GM20431 (cell line): ENCODE measurements at regions not wholly inside any gene's neighbourhood (a gene's known extent, or its start where the extent isn't known, plus 50 kb on each side); places are given as distances from the start of the nearest gene placed in this dataset.

Experiments
- in situ Hi-C: fragments of 300-500 bp; cut with MseI, MboI; formaldehyde crosslinking; loops from one replicate; pipeline ENCODE4 v1.15.0; 2020; ENCODE audit warnings: low sequenced_read_pairs; ENCODE audit not compliant: unreplicated experiment

GRCh38 chr9:30765318-30765717, 1619.1 kb upstream of the ACO1 start:
- in situ Hi-C loops = no loop called here

DNA sequence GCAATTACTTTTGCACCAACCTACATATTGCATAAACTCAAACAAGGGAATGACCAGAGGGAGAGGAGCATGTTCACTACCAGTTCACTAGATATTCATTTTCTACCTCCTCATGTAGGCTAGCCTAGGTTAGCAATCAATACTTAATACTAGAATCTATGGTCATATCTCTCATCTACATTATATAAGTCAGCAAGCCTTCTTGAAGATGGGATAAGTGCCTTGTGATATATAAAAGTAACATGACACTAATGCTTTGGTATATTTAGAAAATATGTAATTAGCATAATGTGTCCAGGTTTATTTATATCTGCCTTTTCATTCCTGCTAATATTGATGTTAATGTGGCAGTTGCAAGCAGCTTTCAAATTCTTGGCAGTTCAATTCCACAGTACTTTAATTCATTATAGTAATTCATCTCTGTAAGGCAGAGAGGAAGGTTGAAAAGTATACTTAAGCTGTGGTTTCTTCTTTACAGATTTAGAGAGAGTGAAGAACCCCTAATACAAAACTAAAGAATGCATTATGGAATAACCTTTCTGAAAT, 1613.2 kb upstream of the ACO1 start:
- in situ Hi-C loops = no loop called here

GRCh38 chr9:30771760-30772159, 1612.7 kb upstream of the ACO1 start:
- in situ Hi-C loops = no loop called here

DNA sequence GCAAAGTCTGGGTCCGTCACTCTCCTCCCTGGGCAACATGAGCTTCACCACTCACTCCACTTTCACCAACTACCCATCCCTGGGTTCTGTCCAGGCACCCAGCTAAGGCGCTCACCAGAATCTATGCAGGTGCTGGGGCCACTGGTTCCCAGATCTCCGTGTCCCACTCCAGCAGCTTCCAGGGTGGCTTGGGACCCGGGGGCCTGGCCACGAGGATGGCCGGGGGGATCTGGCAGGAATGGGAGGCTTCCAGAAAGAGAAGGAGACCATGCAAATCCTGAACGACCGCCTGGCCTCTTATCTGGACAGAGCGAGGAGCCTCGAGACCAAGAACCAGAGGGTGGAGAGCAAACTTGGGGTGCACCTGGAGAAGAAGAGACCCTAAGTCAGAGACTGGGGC, 1611.0 kb upstream of the ACO1 start:
- in situ Hi-C loops = no loop called here

DNA sequence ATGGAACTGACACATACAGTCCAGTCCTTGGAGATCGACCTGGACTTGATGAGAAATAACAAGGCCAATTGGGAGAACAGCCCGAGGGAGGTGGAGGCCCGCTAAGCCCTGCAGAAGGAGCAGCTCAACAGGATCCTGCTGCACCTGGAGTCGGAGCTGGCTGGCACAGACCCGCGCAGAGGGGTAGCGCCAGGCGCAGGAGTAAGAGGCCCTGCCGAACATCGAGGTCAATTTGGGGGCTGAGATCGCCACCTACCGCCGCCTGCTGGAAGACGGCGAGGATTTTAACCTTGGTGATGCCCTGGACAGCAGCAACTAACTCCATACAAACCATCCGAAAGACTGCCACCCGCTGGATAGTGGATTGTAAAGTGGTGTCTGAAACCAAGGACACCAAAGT, 1610.1 kb upstream of the ACO1 start:
- in situ Hi-C loops = no loop called here

DNA sequence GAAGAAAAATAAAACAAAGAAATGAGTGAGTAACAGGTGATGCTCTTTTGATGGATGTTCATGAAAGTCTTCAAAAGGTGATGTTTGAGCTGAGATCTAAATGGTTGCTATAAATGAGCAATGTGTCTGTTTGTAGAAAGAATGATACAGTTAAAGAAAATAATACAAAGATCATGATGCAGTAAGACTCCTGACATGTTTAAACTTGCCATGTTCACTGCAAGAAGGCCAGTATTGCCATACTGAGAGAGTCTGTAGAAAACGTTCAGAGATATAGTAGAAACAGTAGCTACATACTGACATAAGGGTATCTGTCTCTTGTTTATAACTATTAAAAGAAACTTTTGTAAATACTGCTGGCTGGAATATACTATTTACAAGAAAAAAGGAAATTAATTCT, 1609.2 kb upstream of the ACO1 start:
- in situ Hi-C loops = no loop called here

- in situ Hi-C loops = no loop called here
Measured at GRCh38 chr9:30796764-30797163, 1587.7 kb upstream of the ACO1 start.

DNA sequence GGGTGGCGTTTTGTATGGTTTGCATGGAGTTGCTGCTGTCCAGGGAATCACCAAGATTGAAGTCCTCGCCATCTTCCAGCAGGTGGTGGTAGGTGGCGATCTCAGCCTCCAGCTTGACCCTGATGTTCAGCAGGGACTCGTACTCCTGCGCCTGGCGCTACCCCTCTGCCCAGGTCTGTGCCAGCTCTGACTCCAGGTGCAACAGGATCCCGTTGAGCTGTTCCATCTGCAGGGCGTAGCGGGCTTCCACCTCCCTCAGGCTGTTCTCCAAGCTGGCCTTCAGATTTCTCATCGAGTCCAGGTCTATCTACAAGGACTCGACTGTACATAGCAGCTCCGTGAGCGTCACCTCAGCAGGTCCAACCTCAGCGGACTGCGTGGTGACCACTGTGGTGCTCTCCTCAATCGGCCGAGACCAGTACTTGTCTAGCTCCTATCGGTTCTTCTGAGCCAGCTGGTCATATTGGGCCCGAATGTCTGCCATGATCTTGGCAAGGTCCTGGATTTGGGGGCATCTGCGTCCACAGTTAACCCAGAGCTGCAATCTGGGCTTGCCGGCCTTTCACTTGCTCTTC, 1584.8 kb upstream of the ACO1 start:
- in situ Hi-C loops = no loop called here

DNA sequence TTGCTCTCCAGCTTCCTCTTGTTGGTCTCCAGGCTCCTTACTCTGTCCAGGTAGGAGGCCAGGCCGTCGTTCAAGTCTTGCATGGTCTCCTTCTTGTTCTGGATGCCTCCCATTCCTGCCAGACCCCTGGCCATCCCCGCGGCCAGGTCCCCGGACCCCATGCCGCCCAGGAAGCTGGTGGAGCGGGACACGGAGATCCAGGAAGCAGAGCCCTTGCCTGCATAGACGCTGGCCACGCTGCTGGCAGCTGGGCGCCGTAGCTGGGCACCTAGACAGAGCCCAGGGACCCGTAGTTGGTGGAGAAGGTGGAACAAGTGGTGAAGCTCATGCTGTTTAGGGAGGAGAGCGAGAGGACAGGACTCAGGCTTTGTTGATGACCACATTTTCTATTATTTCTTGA, 1584.0 kb upstream of the ACO1 start:
- in situ Hi-C loops = no loop called here

GRCh38 chr9:30812821-30813220, 1571.6 kb upstream of the ACO1 start:
- in situ Hi-C loops = no loop called here

- in situ Hi-C loops = no loop called here
Measured at GRCh38 chr9:30815585-30815984, 1568.9 kb upstream of the ACO1 start.

- in situ Hi-C loops = no loop called here
Measured at GRCh38 chr9:30845136-30845535, 1539.3 kb upstream of the ACO1 start.

- in situ Hi-C loops = no loop called here
Measured at GRCh38 chr9:30846651-30847050, 1537.8 kb upstream of the ACO1 start.

DNA sequence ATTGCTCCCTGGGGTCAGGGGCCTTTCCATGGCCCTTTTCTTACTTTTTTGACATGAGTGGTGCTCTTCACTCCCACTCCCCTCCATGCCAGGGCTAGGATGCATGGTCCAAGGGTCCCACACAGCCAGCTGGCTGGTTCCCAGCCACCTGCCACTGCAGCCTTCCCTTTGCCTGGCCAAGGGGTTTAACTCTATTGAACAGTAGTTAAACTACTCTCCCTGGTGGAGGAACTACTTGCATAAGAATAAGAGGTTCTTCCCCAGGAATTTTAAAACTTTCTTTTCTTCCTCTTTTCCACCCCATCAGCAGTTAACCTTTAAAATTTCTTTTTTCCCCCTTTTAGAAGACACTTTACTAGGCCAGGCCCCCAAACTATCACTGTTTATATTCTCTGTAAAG, 1532.8 kb upstream of the ACO1 start:
- in situ Hi-C loops = no loop called here

GRCh38 chr9:30900706-30901105, 1483.7 kb upstream of the ACO1 start:
- in situ Hi-C loops = no loop called here

GRCh38 chr9:30913331-30913730, 1471.1 kb upstream of the ACO1 start:
- in situ Hi-C loops = no loop called here

- in situ Hi-C loops = no loop called here
Measured at GRCh38 chr9:30915451-30915850, 1469.0 kb upstream of the ACO1 start.

DNA sequence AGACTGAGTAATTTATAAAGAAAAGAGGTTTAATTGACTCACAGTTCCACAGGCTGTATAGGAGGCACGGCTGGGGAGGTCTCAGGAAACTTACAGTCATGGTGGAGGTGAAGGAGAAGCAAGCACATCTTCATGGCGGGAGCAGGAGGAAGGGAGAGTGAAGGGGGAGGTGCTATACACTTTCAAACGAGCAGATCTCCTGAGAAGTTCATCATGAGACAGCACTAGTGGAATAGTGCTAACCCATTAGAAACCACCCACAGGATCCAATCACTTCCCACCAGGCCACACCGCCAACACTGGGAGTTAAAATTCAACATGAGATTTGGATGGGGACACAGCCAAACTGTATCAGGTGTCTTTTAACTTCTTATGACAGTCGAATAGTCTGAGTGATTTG, 1459.3 kb upstream of the ACO1 start:
- in situ Hi-C loops = no loop called here

DNA sequence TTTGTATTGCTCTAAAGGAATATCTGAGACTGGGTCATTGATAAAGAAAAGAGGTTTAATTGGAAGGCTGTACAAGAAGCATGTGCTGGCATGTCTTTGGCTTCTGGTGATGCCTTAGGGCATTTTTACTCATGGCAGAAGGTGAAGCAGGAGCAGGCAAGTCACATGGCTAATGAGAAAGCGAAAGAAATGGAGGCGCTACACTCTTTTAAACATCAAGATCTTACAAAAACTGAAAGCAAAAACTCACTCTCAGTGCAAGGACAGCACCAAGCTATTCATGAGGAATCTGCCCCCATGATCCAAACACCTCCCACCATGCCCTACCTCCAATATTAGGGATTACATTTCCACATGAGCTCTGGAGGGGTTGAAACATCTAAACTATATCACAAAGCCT, 1458.8 kb upstream of the ACO1 start:
- in situ Hi-C loops = no loop called here

- in situ Hi-C loops = no loop called here
Measured at GRCh38 chr9:30928045-30928444, 1456.4 kb upstream of the ACO1 start.

GRCh38 chr9:30932226-30932625, 1452.2 kb upstream of the ACO1 start:
- in situ Hi-C loops = no loop called here

GRCh38 chr9:30935730-30936129, 1448.7 kb upstream of the ACO1 start:
- in situ Hi-C loops = no loop called here

- in situ Hi-C loops = no loop called here
Measured at GRCh38 chr9:30937106-30937505, 1447.3 kb upstream of the ACO1 start.
